IMR-90 (cell line): ENCODE measurements at regions not wholly inside any gene's neighbourhood (a gene's known extent, or its start where the extent isn't known, plus 50 kb on each side); places are given as distances from the start of the nearest gene placed in this dataset.

ENCODE experiments used
- BHLHE40 ChIP-seq: fragments of 150-350 bp; IDR thresholded peaks from 2 replicates; pipeline ENCODE4 v1.6.1; 2016; ENCODE audit warnings: mild to moderate bottlenecking, low read depth, low read length
- CHD1 ChIP-seq: IDR thresholded peaks from 2 replicates; pipeline ENCODE4 v1.6.1; 2012; ENCODE audit warnings: low read depth, low read length, improper control_type of control experiment
- ELK1 ChIP-seq: fragments of 150-350 bp; IDR thresholded peaks from 2 replicates; pipeline ENCODE4 v1.6.1; 2016; ENCODE audit warnings: low read depth, mild to moderate bottlenecking, low read length, moderate library complexity, borderline replicate concordance
- FOS ChIP-seq: fragments of 150-350 bp; IDR thresholded peaks from 2 replicates; pipeline ENCODE4 v1.6.1; 2016; ENCODE audit warnings: low read depth, low read length
- MAFK ChIP-seq: IDR thresholded peaks from 2 replicates; pipeline ENCODE4 v1.6.1; 2012; ENCODE audit warnings: low read depth, low read length, improper control_type of control experiment
- MXI1 ChIP-seq: IDR thresholded peaks from 2 replicates; pipeline ENCODE4 v1.6.1; 2012; ENCODE audit warnings: low read depth, mild to moderate bottlenecking, low read length, moderate library complexity, borderline replicate concordance
- POLR2A ChIP-seq: IDR thresholded peaks from 2 replicates; pipeline ENCODE4 v1.6.1; 2012; ENCODE audit warnings: mild to moderate bottlenecking, low read depth, low read length
- RAD21 ChIP-seq: IDR thresholded peaks from 2 replicates; pipeline ENCODE4 v1.6.1; 2012; ENCODE audit warnings: low read length, improper control_type of control experiment
- RCOR1 ChIP-seq: IDR thresholded peaks from 2 replicates; pipeline ENCODE4 v1.6.1; 2012; ENCODE audit warnings: mild to moderate bottlenecking, low read length, improper control_type of control experiment; ENCODE audit not compliant: insufficient replicate concordance
- RFX5 ChIP-seq: IDR thresholded peaks from 2 replicates; pipeline ENCODE4 v1.8.0; 2012; ENCODE audit warnings: low read depth, mild to moderate bottlenecking, low read length, moderate library complexity
- SMC3 ChIP-seq: fragments of 150-350 bp; IDR thresholded peaks from 2 replicates; pipeline ENCODE4 v1.6.1; 2016; ENCODE audit warnings: low read depth, mild to moderate bottlenecking, antibody characterized with exemption, low read length, moderate library complexity
- TF ChIP-seq, protein P1 (sequence below): conservative IDR thresholded peaks from 2 replicates; pipeline ENCODE4 v1.5.1; 2012; ENCODE audit warnings: mild to moderate bottlenecking, low read depth, low read length, improper control_type of control experiment

GRCh38 chrX:35743331-35743730 lies 54.8 kb upstream of the MAGEB16 start:
- TF ChIP-seq, protein P1, sequence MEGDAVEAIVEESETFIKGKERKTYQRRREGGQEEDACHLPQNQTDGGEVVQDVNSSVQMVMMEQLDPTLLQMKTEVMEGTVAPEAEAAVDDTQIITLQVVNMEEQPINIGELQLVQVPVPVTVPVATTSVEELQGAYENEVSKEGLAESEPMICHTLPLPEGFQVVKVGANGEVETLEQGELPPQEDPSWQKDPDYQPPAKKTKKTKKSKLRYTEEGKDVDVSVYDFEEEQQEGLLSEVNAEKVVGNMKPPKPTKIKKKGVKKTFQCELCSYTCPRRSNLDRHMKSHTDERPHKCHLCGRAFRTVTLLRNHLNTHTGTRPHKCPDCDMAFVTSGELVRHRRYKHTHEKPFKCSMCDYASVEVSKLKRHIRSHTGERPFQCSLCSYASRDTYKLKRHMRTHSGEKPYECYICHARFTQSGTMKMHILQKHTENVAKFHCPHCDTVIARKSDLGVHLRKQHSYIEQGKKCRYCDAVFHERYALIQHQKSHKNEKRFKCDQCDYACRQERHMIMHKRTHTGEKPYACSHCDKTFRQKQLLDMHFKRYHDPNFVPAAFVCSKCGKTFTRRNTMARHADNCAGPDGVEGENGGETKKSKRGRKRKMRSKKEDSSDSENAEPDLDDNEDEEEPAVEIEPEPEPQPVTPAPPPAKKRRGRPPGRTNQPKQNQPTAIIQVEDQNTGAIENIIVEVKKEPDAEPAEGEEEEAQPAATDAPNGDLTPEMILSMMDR: no peak
- TF ChIP-seq RCOR1 (no peak), POLR2A (no peak), RFX5 (no peak), SMC3 (no peak), MXI1 (no peak), RAD21 (no peak), ELK1 (no peak), MAFK (no peak), FOS (no peak), BHLHE40 (no peak), CHD1 (no peak)
